Neural cell (in vitro differentiated cells): ENCODE measurements at regions not wholly inside any gene's neighbourhood (a gene's known extent, or its start where the extent isn't known, plus 50 kb on each side); places are given as distances from the start of the nearest gene placed in this dataset.

Source experiments
- EP300 ChIP-seq: fragments of 450-650 bp; conservative IDR thresholded peaks from 2 replicates; pipeline ENCODE4 v1.6.1; 2014; ENCODE audit warnings: antibody characterized with exemption, mild to moderate bottlenecking, moderate library complexity; ENCODE audit not compliant: poor library complexity, severe bottlenecking
- EZH2 ChIP-seq: fragments of 200-600, 300-800 bp; shearing (Covaris generic), sonication (generic); IDR thresholded peaks from 2 replicates; pipeline ENCODE4 v1.6.1; 2014; ENCODE audit warnings: antibody characterized with exemption, low read length, borderline replicate concordance, mild to moderate bottlenecking; ENCODE audit not compliant: insufficient read depth, poor library complexity, severe bottlenecking
- POLR2AphosphoS5 ChIP-seq: IDR thresholded peaks from 2 replicates; pipeline ENCODE4 v1.6.1; 2012
- TF ChIP-seq, protein P1 (sequence below): fragments of 450-650 bp; IDR thresholded peaks from 2 replicates; pipeline ENCODE4 v1.5.1; 2014; ENCODE audit warnings: antibody characterized with exemption, mild to moderate bottlenecking, moderate library complexity; ENCODE audit not compliant: poor library complexity, severe bottlenecking

DNA sequence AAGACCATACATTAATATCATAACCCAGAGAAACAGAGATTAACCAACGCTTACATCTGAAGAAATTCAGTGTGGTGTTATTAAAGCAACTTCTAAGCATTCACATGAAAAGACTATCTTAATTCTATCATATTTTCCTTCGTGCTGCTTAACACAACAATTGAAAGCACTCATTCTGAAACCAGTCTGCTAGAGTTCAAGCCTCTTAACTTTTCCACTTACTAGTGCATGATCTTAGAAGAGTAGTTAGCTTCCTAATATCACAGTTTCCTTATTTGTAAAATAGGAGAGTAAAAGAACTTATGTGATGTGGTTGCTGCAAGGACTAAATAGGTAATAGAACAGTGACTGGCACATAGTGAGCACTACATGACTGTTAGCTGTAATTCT lies 379.3 kb downstream of the TRIM36 start:
- TF ChIP-seq EZH2 (no peak), EP300 (no peak), POLR2AphosphoS5 (no peak)
- TF ChIP-seq, protein P1, sequence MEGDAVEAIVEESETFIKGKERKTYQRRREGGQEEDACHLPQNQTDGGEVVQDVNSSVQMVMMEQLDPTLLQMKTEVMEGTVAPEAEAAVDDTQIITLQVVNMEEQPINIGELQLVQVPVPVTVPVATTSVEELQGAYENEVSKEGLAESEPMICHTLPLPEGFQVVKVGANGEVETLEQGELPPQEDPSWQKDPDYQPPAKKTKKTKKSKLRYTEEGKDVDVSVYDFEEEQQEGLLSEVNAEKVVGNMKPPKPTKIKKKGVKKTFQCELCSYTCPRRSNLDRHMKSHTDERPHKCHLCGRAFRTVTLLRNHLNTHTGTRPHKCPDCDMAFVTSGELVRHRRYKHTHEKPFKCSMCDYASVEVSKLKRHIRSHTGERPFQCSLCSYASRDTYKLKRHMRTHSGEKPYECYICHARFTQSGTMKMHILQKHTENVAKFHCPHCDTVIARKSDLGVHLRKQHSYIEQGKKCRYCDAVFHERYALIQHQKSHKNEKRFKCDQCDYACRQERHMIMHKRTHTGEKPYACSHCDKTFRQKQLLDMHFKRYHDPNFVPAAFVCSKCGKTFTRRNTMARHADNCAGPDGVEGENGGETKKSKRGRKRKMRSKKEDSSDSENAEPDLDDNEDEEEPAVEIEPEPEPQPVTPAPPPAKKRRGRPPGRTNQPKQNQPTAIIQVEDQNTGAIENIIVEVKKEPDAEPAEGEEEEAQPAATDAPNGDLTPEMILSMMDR: no peak
